Vagina (tissue), 2 donors: ENCODE measurements at regions not wholly inside any gene's neighbourhood (a gene's known extent, or its start where the extent isn't known, plus 50 kb on each side); places are given as distances from the start of the nearest gene placed in this dataset.
"Not testable (repeated sequence)": the region's sequence is repeated elsewhere in the genome, so short reads cannot be mapped to it uniquely, and the experiment has no call there.

Experiments
- DNase-seq, 2 donors: peaks; one replicate each; pipeline ENCODE4 v3.0.0-alpha.2; 2017; ENCODE audit errors: extremely low spot score in 2 of 2
- H3K27ac ChIP-seq: fragments of 200-600 bp; sonication (generic); one replicate; pipeline ENCODE4 v1.5.1; 2019
- H3K27me3 ChIP-seq: fragments of 200-600 bp; sonication (generic); one replicate; pipeline ENCODE4 v1.5.1; 2019
- H3K36me3 ChIP-seq, 2 donors: fragments of 200-600 bp; sonication (generic); one replicate each; pipeline ENCODE4 v1.5.1; 2017 to 2019
- H3K4me1 ChIP-seq: fragments of 200-600 bp; sonication (generic); one replicate; pipeline ENCODE4 v1.5.1; 2019
- H3K4me3 ChIP-seq, 2 donors: fragments of 200-600 bp; sonication (generic); 1 replicate in 1 of 2; 2 replicates in 1 of 2; pipeline ENCODE4 v1.5.1; 2016 to 2019
- H3K9me3 ChIP-seq: fragments of 200-600 bp; sonication (generic); one replicate; pipeline ENCODE4 v1.5.1; 2019
- POLR2A ChIP-seq, 2 donors: fragments of 450-650 bp; IDR thresholded peaks; one replicate each; pipeline ENCODE4 v1.6.1; 2017; ENCODE audit warnings: antibody characterized with exemption in 2 of 2, mild to moderate bottlenecking in 2 of 2, moderate library complexity in 2 of 2
- POLR2AphosphoS5 ChIP-seq, 2 donors: sonication (generic); formaldehyde crosslinking; IDR thresholded peaks; one replicate each; pipeline ENCODE4 v1.9.0; 2017; ENCODE audit warnings: antibody characterized with exemption in 2 of 2, mild to moderate bottlenecking in 2 of 2, low read depth in 1 of 2; ENCODE audit not compliant: insufficient read depth in 1 of 2
- intact Hi-C: fragments of 100-400 bp; cut with DNase I; formaldehyde crosslinking; loops from one replicate; pipeline ENCODE4 v1.15.1; 2023
- TF ChIP-seq, protein P1 (sequence below), 3 experiments: fragments of 450-650 bp in 2 of 3; fragments of 200-600 bp in 1 of 3; sonication (generic) in 1 of 3; IDR thresholded peaks; one replicate each; pipeline ENCODE4 v1.5.1; 2017 to 2019; ENCODE audit warnings: antibody characterized with exemption in 3 of 3, mild to moderate bottlenecking in 2 of 3, moderate library complexity in 2 of 3

DNA sequence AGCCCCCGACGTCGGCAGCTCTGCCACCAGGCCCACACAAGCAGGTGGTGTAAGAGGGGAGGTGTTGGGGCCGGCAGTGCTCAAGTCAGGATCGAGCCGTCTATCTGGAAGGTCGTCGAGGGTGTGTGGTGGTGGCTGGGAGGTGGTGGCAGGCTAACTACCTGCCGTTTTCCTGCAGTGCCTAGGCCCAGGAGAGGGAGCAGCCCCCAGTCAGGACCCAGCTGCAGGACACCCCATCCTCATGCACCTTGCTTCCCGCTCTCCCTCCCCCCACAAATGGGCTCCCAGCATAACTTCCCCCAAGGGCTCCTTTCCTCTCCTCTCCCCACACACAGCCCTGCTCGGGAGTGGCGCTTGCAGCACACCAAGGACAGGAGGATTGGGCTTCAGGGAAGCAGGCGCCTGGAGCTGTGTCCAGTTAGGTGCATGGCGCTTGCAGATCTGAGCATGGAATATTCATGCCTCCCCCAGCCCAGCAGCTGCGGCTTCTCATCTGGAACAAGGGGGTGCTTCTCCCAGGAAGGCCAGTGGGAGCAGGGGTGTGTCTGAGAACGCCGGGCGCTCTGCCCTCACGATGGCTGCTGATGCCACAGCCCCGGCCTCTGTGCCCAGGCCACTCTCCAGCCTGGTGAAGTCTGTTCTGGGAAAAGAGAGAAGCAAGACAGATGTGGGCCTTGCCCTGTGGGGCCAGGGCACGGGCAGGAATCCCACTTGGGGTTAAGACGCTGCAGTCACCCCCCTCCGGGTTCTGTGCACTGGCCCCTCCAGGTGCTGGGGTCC is 127.7 kb downstream of the IGLL1 start:
- Histone ChIP-seq H3K27me3 (no peaks in the 10 kb centered on the region), H3K27ac (no peak overlapping the region), H3K4me1 (no peaks in the 10 kb centered on the region), H3K36me3 (no peaks in the 10 kb centered on the region), H3K4me3 (no peak overlapping the region), H3K9me3 (no peaks in the 10 kb centered on the region)
- intact Hi-C loops, result no loop called here
- DNase-seq, result no peak
- TF ChIP-seq, protein P1, sequence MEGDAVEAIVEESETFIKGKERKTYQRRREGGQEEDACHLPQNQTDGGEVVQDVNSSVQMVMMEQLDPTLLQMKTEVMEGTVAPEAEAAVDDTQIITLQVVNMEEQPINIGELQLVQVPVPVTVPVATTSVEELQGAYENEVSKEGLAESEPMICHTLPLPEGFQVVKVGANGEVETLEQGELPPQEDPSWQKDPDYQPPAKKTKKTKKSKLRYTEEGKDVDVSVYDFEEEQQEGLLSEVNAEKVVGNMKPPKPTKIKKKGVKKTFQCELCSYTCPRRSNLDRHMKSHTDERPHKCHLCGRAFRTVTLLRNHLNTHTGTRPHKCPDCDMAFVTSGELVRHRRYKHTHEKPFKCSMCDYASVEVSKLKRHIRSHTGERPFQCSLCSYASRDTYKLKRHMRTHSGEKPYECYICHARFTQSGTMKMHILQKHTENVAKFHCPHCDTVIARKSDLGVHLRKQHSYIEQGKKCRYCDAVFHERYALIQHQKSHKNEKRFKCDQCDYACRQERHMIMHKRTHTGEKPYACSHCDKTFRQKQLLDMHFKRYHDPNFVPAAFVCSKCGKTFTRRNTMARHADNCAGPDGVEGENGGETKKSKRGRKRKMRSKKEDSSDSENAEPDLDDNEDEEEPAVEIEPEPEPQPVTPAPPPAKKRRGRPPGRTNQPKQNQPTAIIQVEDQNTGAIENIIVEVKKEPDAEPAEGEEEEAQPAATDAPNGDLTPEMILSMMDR (IDR thresholded peaks at IDR 0.05), result no peak
- TF ChIP-seq POLR2A (IDR thresholded peaks at IDR 0.05) (no peak), POLR2AphosphoS5 (IDR thresholded peaks at IDR 0.05; ENCODE audit: insufficient read depth in 1 of 2, low read depth in 1 of 2) (no peak)

DNA sequence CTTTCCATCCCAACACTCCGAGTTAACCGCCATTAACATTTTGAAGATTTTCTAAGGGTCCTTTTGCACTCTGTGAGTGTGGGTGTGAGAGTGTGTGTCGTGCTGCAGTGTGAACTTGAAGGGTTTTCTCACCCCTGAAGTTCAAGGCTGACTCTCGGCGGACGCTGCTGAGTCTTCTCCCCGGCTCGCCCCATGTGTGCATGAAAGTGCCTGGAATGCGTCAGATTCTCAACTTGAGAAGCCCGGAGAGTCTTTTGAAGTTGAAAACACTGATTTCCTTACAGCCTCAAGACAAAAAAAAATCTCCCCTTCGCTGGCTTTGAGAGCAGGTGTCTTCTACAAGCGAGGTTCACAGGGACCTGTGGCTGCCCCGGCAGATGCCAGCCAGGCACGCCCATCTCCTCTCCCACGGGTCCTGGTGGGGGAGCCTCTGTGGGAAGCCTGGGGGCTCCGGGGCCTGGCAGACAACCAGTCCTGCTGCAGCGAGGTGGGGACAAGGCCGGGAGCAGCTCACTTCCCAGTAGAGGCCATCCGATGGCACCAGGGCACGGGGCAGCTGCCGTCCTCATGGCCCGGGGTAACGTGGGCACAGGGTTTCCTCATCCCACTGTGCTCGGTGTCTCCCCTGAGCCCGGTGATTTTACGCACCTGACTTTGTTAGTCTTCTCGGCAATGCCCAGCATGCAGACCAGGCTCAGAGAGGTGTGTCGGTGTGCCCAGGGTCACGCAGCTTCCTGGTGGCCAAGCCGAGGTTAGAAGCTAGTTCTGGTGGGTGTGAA is 128.4 kb downstream of the IGLL1 start:
- H3K27me3 ChIP-seq, H3K4me3 ChIP-seq, H3K9me3 ChIP-seq, DNase-seq, H3K27ac ChIP-seq, H3K4me1 ChIP-seq, H3K36me3 ChIP-seq, intact Hi-C loops: not testable (repeated sequence)

DNA sequence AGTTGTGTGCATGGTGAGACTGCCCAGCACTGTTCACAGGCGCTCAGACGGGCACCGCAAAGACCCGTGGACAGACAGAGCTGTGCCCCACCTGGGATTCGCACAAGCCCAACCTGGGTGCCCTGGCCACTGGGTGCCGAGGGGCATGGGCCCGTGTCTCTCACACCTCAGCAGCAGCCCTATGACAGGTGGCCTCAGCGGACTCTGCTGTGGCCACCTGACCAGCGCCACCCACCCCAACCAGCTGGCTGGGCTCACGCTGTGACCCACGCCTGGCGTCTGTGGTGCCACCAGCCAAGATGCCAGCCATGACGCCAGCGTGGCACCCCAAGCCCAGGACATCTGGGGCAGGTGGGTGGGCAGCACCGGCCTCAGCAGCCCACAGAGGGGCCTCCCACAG is 129.3 kb downstream of the IGLL1 start:
- intact Hi-C loops, H3K4me1 ChIP-seq, H3K27ac ChIP-seq, H3K36me3 ChIP-seq, H3K27me3 ChIP-seq, DNase-seq, H3K9me3 ChIP-seq, H3K4me3 ChIP-seq: not testable (repeated sequence)

DNA sequence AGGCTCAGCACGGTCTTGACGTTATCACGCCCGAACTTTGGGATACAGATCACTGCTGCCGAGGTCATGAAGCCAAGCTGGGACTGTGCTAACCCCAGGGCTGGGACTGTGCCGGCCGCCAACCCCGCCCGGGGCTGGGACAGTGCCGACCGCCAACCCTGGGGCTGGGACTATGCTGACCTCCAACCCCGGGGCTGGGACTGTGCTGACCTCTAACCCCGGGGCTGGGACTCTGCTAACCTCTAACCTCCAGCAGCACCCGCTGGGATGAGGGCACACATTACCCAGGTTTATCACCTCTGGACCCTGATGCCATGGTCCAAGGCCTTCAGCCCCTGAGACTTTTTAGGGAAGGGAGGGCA is 129.7 kb downstream of the IGLL1 start:
- no peaks in the 10 kb centered on the region for H3K4me1 ChIP-seq
- intact Hi-C loops, result no loop called here
- no peak for DNase-seq
- no peaks in the 10 kb centered on the region for H3K27me3 ChIP-seq
- no peaks in the 10 kb centered on the region for H3K36me3 ChIP-seq
- TF ChIP-seq POLR2AphosphoS5 (IDR thresholded peaks at IDR 0.05; ENCODE audit: insufficient read depth in 1 of 2, low read depth in 1 of 2), result no peak
- TF ChIP-seq, protein P1 (IDR thresholded peaks at IDR 0.05), result no peak
- H3K9me3 ChIP-seq, result no peaks in the 10 kb centered on the region
- H3K4me3 ChIP-seq, result no peak overlapping the region
- no peak overlapping the region for H3K27ac ChIP-seq

DNA sequence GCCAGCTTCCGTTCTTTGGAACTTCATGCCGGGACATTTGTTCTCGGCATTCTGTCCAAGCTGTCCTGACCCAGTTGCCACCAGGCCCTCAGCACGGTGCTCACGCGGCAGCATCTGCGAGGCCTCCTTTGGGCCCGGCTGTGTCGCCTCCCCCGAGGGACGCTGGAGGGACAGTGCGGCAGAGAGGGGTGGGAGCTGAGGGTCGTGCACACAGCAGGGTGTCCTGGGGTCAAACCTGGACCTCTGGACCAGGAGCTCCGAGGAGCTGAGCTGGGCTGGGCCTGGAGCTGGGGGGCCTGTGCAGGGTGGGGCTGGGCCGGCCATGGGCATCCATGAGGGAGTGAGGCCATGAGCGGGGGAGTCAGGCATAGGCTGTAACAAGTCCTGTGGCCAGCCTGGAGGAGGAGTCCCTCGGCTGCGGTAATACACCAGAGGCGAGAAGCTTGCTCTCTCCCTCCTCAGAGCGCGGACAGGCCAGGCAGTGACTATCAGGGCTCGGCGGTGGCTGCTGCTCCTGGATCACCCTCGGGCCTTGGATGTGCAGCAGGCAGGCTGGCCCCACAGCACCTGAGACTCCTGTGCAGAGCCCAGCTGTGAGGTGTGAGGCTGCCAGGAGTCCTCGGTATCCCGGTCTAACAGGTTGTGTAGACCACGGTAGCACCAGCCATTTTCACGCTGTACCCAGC is 130.2 kb downstream of the IGLL1 start:
- H3K9me3 ChIP-seq, H3K27me3 ChIP-seq, intact Hi-C loops, DNase-seq, H3K4me1 ChIP-seq, H3K27ac ChIP-seq, H3K4me3 ChIP-seq, H3K36me3 ChIP-seq: not testable (repeated sequence)

DNA sequence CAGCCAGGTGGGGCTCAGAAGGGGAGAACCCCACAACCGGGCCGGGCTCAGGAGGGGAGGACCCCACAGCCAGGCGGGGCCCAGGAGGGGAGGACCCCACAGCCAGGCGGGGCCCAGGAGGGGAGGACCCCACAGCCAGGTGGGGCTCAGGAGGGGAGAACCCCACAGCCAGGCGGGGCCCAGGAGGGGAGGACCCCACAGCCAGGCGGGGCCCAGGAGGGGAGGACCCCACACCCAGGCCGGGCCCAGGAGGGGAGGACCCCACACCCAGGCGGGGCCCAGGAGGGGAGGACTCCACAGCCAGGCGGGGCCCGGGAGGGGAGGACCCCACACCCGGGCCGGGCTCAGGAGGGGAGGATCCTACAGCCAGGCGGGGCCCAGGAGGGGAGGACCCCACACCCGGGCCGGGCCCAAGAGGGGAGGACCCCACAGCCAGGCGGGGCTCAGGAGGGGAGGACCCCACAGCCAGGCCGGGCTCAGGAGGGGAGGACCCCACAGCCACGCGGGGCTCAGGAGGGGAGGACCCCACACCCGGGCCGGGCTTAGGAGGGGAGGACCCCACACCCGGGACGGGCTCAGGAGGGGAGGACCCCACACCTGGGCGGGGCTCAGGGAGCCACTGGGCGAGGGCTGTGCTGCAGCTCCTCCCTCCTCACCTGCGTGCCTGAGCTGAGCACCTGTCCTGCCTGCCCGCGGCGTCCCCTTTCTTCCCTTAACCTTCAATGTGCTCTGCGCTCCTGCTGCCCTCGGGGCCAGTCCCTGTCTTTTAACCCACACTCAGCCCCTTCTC is 131.4 kb downstream of the IGLL1 start:
- intact Hi-C loops, H3K4me1 ChIP-seq, H3K27me3 ChIP-seq, DNase-seq, H3K9me3 ChIP-seq, H3K4me3 ChIP-seq, H3K36me3 ChIP-seq, H3K27ac ChIP-seq: not testable (repeated sequence)
